RWPE2 (cell line): ENCODE measurements at regions not wholly inside any gene's neighbourhood (a gene's known extent, or its start where the extent isn't known, plus 50 kb on each side); places are given as distances from the start of the nearest gene placed in this dataset.

Source experiments
- ATAC-seq: fragments of 200-7000 bp; cut with Tn5 transposase; 3 replicates; pipeline ENCODE4 v1.9.1; 2021; ENCODE audit warnings: low read depth
- DNase-seq: peaks from one replicate; pipeline ENCODE4 v3.0.0-alpha.2; 2020; ENCODE audit warnings: low spot score
- H3K27ac ChIP-seq: fragments of 450-650 bp; 2 replicates; pipeline ENCODE4 v1.5.1; 2017; ENCODE audit warnings: mild to moderate bottlenecking; ENCODE audit not compliant: poor library complexity, severe bottlenecking
- H3K27me3 ChIP-seq: fragments of 250-450 bp; sonication (Bioruptor Pico); 2 replicates; pipeline ENCODE4 v1.5.1; 2021; ENCODE audit warnings: mild to moderate bottlenecking, moderate library complexity; ENCODE audit not compliant: insufficient read depth, poor library complexity, severe bottlenecking
- H3K36me3 ChIP-seq: fragments of 250-450 bp; sonication (Bioruptor Pico); 2 replicates; pipeline ENCODE4 v1.5.1; 2020; ENCODE audit warnings: low read depth, mild to moderate bottlenecking, moderate library complexity
- H3K4me1 ChIP-seq: fragments of 250-450 bp; sonication (Bioruptor Pico); 2 replicates; pipeline ENCODE4 v1.5.1; 2021; ENCODE audit warnings: mild to moderate bottlenecking, moderate library complexity; ENCODE audit not compliant: insufficient read depth, poor library complexity, severe bottlenecking
- H3K4me3 ChIP-seq: fragments of 250-450 bp; sonication (Bioruptor Pico); 2 replicates; pipeline ENCODE4 v1.5.1; 2021; ENCODE audit warnings: mild to moderate bottlenecking, moderate library complexity; ENCODE audit not compliant: severe bottlenecking
- H3K9me3 ChIP-seq: fragments of 250-450 bp; sonication (Bioruptor Pico); 2 replicates; pipeline ENCODE4 v1.5.1; 2021; ENCODE audit warnings: mild to moderate bottlenecking, moderate library complexity; ENCODE audit not compliant: severe bottlenecking
- CTCF ChIP-seq: fragments of 450-650 bp; IDR thresholded peaks from one replicate; pipeline ENCODE4 v1.5.1; 2017; ENCODE audit warnings: mild to moderate bottlenecking, moderate library complexity; ENCODE audit not compliant: poor library complexity, severe bottlenecking

- ATAC-seq = no peak
- TF ChIP-seq CTCF = no peak
- Histone ChIP-seq H3K4me1 (no peaks in the 10 kb centered on the region), H3K27ac (no peak overlapping the region), H3K9me3 (no peaks in the 10 kb centered on the region), H3K27me3 (no peaks in the 10 kb centered on the region), H3K36me3 (no peaks in the 10 kb centered on the region), H3K4me3 (no peak overlapping the region)
- no peak for DNase-seq
Observed at GRCh38 chr13:44661936-44662335, 85.8 kb upstream of the TSC22D1 start.

GRCh38 chr13:44660050-44660449 lies 83.9 kb upstream of the TSC22D1 start:
- ATAC-seq = no peak
- TF ChIP-seq CTCF = no peak
- H3K36me3 ChIP-seq = no peaks in the 10 kb centered on the region

GRCh38 chr13:44652962-44653660 lies 77.0 kb upstream of the TSC22D1 start:
- no peak for DNase-seq
- TF ChIP-seq CTCF = no peak
- H3K4me1 ChIP-seq = peaks cover 5% of the 10 kb centered on the region
- no peaks in the 10 kb centered on the region for H3K9me3 ChIP-seq
- no peaks in the 10 kb centered on the region for H3K27me3 ChIP-seq
- no peak overlapping the region for H3K27ac ChIP-seq
- ATAC-seq = no peak; the same call in 2 of the 3 replicates
- H3K36me3 ChIP-seq = no peaks in the 10 kb centered on the region
- no peak overlapping the region for H3K4me3 ChIP-seq

More at GRCh38 chr13:44660050-44660449, 83.9 kb upstream of the TSC22D1 start:
- H3K4me1 ChIP-seq = no peaks in the 10 kb centered on the region
- H3K9me3 ChIP-seq = no peaks in the 10 kb centered on the region
- no peak for DNase-seq
- no peak overlapping the region for H3K4me3 ChIP-seq
- H3K27ac ChIP-seq = no peak overlapping the region
- H3K27me3 ChIP-seq = no peaks in the 10 kb centered on the region

- DNase-seq = no peak
- Histone ChIP-seq H3K36me3 (no peaks in the 10 kb centered on the region), H3K27me3 (no peaks in the 10 kb centered on the region), H3K4me3 (no peak overlapping the region), H3K9me3 (no peaks in the 10 kb centered on the region), H3K27ac (no peak overlapping the region), H3K4me1 (peaks cover 5% of the 10 kb centered on the region)
- no peak for TF ChIP-seq CTCF
- no peak for ATAC-seq
Observed at GRCh38 chr13:44652168-44652567, 76.0 kb upstream of the TSC22D1 start.

- H3K27ac ChIP-seq = no peak overlapping the region
- no peaks in the 10 kb centered on the region for H3K9me3 ChIP-seq
- no peak for DNase-seq
- TF ChIP-seq CTCF = no peak
- H3K4me3 ChIP-seq = no peak overlapping the region
- no peaks in the 10 kb centered on the region for H3K36me3 ChIP-seq
- no peaks in the 10 kb centered on the region for H3K27me3 ChIP-seq
- no peak for ATAC-seq
- peaks cover 5% of the 10 kb centered on the region for H3K4me1 ChIP-seq
Observed at GRCh38 chr13:44651724-44652123, 75.6 kb upstream of the TSC22D1 start.
